GM23338 (cell line): ENCODE measurements at regions not wholly inside any gene's neighbourhood (a gene's known extent, or its start where the extent isn't known, plus 50 kb on each side); places are given as distances from the start of the nearest gene placed in this dataset.
"Not testable (repeated sequence)": the region's sequence is repeated elsewhere in the genome, so short reads cannot be mapped to it uniquely, and the experiment has no call there.

Experiments used
- POLR2AphosphoS5 ChIP-seq: IDR thresholded peaks from 2 replicates; pipeline ENCODE4 v1.6.1; 2016; ENCODE audit warnings: antibody characterized with exemption, low read depth
- TF ChIP-seq, protein P1 (sequence below), 2 experiments: fragments of 200-600 bp in 1 of 2; sonication (generic) in 1 of 2; conservative IDR thresholded peaks; 2 replicates each; pipeline versions ENCODE4 v1.5.1 to v1.6.1; 2016 to 2017; ENCODE audit warnings: antibody characterized with exemption in 2 of 2, low read depth in 2 of 2, mild to moderate bottlenecking in 2 of 2, moderate library complexity in 1 of 2

DNA sequence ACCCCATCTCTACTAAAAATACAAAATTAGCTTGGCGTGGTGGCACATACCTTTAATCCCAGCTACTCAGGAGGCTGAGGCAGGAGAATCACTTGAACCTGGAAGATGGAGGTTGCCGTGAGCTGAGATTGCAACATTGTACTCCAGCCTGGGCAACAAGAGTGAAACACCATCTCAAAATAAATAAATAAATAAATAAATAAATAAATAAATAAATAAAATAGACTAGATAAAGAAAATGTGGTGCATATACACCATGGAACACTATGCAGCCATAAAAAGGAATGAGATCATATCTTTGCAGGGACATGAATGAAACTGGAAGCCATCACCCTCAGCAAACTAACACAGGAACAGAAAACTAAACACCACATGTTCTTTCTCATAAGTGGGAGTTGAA is 110.4 kb downstream of the YIPF5 start:
- TF ChIP-seq, protein P1, sequence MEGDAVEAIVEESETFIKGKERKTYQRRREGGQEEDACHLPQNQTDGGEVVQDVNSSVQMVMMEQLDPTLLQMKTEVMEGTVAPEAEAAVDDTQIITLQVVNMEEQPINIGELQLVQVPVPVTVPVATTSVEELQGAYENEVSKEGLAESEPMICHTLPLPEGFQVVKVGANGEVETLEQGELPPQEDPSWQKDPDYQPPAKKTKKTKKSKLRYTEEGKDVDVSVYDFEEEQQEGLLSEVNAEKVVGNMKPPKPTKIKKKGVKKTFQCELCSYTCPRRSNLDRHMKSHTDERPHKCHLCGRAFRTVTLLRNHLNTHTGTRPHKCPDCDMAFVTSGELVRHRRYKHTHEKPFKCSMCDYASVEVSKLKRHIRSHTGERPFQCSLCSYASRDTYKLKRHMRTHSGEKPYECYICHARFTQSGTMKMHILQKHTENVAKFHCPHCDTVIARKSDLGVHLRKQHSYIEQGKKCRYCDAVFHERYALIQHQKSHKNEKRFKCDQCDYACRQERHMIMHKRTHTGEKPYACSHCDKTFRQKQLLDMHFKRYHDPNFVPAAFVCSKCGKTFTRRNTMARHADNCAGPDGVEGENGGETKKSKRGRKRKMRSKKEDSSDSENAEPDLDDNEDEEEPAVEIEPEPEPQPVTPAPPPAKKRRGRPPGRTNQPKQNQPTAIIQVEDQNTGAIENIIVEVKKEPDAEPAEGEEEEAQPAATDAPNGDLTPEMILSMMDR (conservative IDR thresholded peaks at IDR 0.05; ENCODE audit: low read depth in 2 of 2): not testable (repeated sequence)
- not testable (repeated sequence) for TF ChIP-seq POLR2AphosphoS5
